Parathyroid adenoma (tissue), 2 donors: ENCODE measurements at regions not wholly inside any gene's neighbourhood (a gene's known extent, or its start where the extent isn't known, plus 50 kb on each side); places are given as distances from the start of the nearest gene placed in this dataset.

Source experiments
- H2AFZ ChIP-seq: fragments of 300-600 bp; sonication (generic); one replicate; pipeline ENCODE4 v1.7.0; 2017; ENCODE audit warnings: antibody characterized with exemption, mild to moderate bottlenecking
- H3K27ac ChIP-seq: fragments of 300-600 bp; sonication (generic); one replicate; pipeline ENCODE4 v1.7.0; 2017
- H3K27me3 ChIP-seq: fragments of 300-600 bp; sonication (generic); one replicate; pipeline ENCODE4 v1.7.0; 2017; ENCODE audit warnings: low read length; ENCODE audit not compliant: control insufficient read depth, insufficient read depth
- H3K36me3 ChIP-seq: fragments of 300-600 bp; sonication (generic); one replicate; pipeline ENCODE4 v1.7.0; 2017; ENCODE audit warnings: low read length; ENCODE audit not compliant: control insufficient read depth, insufficient read depth
- H3K4me1 ChIP-seq: fragments of 300-600 bp; sonication (generic); one replicate; pipeline ENCODE4 v1.7.0; 2017; ENCODE audit warnings: control low read depth
- H3K4me2 ChIP-seq: fragments of 300-600 bp; sonication (generic); one replicate; pipeline ENCODE4 v1.7.0; 2017; ENCODE audit warnings: low read length
- H3K4me3 ChIP-seq: fragments of 300-600 bp; sonication (generic); one replicate; pipeline ENCODE4 v1.7.0; 2017; ENCODE audit warnings: low read depth, low read length
- H3K79me2 ChIP-seq: fragments of 300-600 bp; sonication (generic); one replicate; pipeline ENCODE4 v1.7.0; 2017; ENCODE audit warnings: control low read depth
- H3K9ac ChIP-seq: fragments of 300-600 bp; sonication (generic); one replicate; pipeline ENCODE4 v1.7.0; 2017; ENCODE audit warnings: mild to moderate bottlenecking
- H3K9me3 ChIP-seq: fragments of 300-600 bp; sonication (generic); one replicate; pipeline ENCODE4 v1.7.0; 2017; ENCODE audit warnings: low read length; ENCODE audit not compliant: control insufficient read depth
- CTCF ChIP-seq: fragments of 300-600 bp; sonication (generic); IDR thresholded peaks from one replicate; pipeline ENCODE4 v1.7.0; 2017; ENCODE audit warnings: antibody characterized with exemption, mild to moderate bottlenecking
- donor health status: primary hyperparathyroidism.

- Histone ChIP-seq H3K36me3 (no peaks in the 10 kb centered on the region), H3K4me2 (no peak overlapping the region), H3K27ac (no peak overlapping the region), H3K4me1 (no peaks in the 10 kb centered on the region), H3K9ac (no peak overlapping the region), H3K27me3 (no peaks in the 10 kb centered on the region), H3K4me3 (no peak overlapping the region), H3K9me3 (no peaks in the 10 kb centered on the region), H2AFZ (no peak overlapping the region), H3K79me2 (no peaks in the 10 kb centered on the region)
- TF ChIP-seq CTCF, result no peak
These were observed 201.4 kb downstream of the PLOD2 start for GRCh38 chr3:145959457-145960088.

- Histone ChIP-seq H3K27me3 (no peaks in the 10 kb centered on the region), H3K79me2 (no peaks in the 10 kb centered on the region), H2AFZ (no peak overlapping the region), H3K36me3 (no peaks in the 10 kb centered on the region), H3K27ac (no peak overlapping the region), H3K4me1 (no peaks in the 10 kb centered on the region), H3K4me3 (no peak overlapping the region), H3K4me2 (no peak overlapping the region), H3K9ac (no peak overlapping the region), H3K9me3 (no peaks in the 10 kb centered on the region)
- TF ChIP-seq CTCF, result no peak
These were observed 197.9 kb downstream of the PLOD2 start for GRCh38 chr3:145963111-145963510.

- H3K79me2 ChIP-seq, result no peaks in the 10 kb centered on the region
- no peak overlapping the region for H2AFZ ChIP-seq
- no peak for TF ChIP-seq CTCF
- H3K4me3 ChIP-seq, result no peak overlapping the region
- H3K4me1 ChIP-seq, result no peaks in the 10 kb centered on the region
- H3K9ac ChIP-seq, result no peak overlapping the region
- H3K36me3 ChIP-seq, result no peaks in the 10 kb centered on the region
- no peaks in the 10 kb centered on the region for H3K27me3 ChIP-seq
- no peak overlapping the region for H3K27ac ChIP-seq
- no peak overlapping the region for H3K4me2 ChIP-seq
- no peaks in the 10 kb centered on the region for H3K9me3 ChIP-seq
These were observed 193.9 kb downstream of the PLOD2 start for GRCh38 chr3:145967043-145967442.

GRCh38 chr3:145971186-145971585, 189.8 kb downstream of the PLOD2 start:
- TF ChIP-seq CTCF, result no peak
- H3K27me3 ChIP-seq, result no peaks in the 10 kb centered on the region
- no peak overlapping the region for H3K9ac ChIP-seq
- H3K9me3 ChIP-seq, result no peaks in the 10 kb centered on the region
- no peak overlapping the region for H2AFZ ChIP-seq
- no peaks in the 10 kb centered on the region for H3K79me2 ChIP-seq
- H3K4me2 ChIP-seq, result no peak overlapping the region
- no peaks in the 10 kb centered on the region for H3K4me1 ChIP-seq
- H3K4me3 ChIP-seq, result no peak overlapping the region
- H3K36me3 ChIP-seq, result no peaks in the 10 kb centered on the region
- no peak overlapping the region for H3K27ac ChIP-seq

GRCh38 chr3:145972851-145973250, 188.1 kb downstream of the PLOD2 start:
- Histone ChIP-seq H3K9me3 (no peaks in the 10 kb centered on the region), H3K9ac (no peak overlapping the region)

More at GRCh38 chr3:145972851-145973250, 188.1 kb downstream of the PLOD2 start:
- TF ChIP-seq CTCF, result no peak
- H2AFZ ChIP-seq, result no peak overlapping the region
- no peaks in the 10 kb centered on the region for H3K36me3 ChIP-seq
- no peak overlapping the region for H3K27ac ChIP-seq
- no peaks in the 10 kb centered on the region for H3K4me1 ChIP-seq
- no peaks in the 10 kb centered on the region for H3K79me2 ChIP-seq
- H3K27me3 ChIP-seq, result no peaks in the 10 kb centered on the region
- no peak overlapping the region for H3K4me3 ChIP-seq
- H3K4me2 ChIP-seq, result no peak overlapping the region
